Hepatocyte (in vitro differentiated cells): ENCODE measurements at regions not wholly inside any gene's neighbourhood (a gene's known extent, or its start where the extent isn't known, plus 50 kb on each side); places are given as distances from the start of the nearest gene placed in this dataset.

Experiments
- DNase-seq: peaks from one replicate; pipeline ENCODE4 v3.0.0-alpha.2; 2016; ENCODE audit warnings: low spot score
- H2AFZ ChIP-seq: fragments of 200-600 bp; sonication (generic); 2 replicates; pipeline ENCODE4 v1.6.0; 2016; ENCODE audit warnings: antibody characterized with exemption, mild to moderate bottlenecking
- H3K27ac ChIP-seq: fragments of 200-600 bp; sonication (generic); 2 replicates; pipeline ENCODE4 v1.5.1; 2016; ENCODE audit warnings: mild to moderate bottlenecking
- H3K27me3 ChIP-seq: fragments of 200-600 bp; sonication (generic); 2 replicates; pipeline ENCODE4 v1.6.1; 2016
- H3K36me3 ChIP-seq: fragments of 200-600 bp; sonication (generic); replicated peaks from 2 replicates; pipeline ENCODE4 v1.5.1; 2016; ENCODE audit warnings: low read depth; ENCODE audit not compliant: insufficient read depth
- H3K4me1 ChIP-seq: fragments of 200-600 bp; sonication (generic); 2 replicates; pipeline ENCODE4 v1.5.1; 2016; ENCODE audit warnings: mild to moderate bottlenecking, moderate library complexity; ENCODE audit not compliant: insufficient read depth
- H3K4me2 ChIP-seq: fragments of 200-600 bp; sonication (generic); 2 replicates; pipeline ENCODE4 v1.6.0; 2016
- H3K4me3 ChIP-seq: fragments of 200-600 bp; sonication (generic); 2 replicates; pipeline ENCODE4 v1.5.1; 2016; ENCODE audit warnings: mild to moderate bottlenecking
- H3K79me2 ChIP-seq: fragments of 200-600 bp; sonication (generic); 2 replicates; pipeline ENCODE4 v1.6.0; 2017; ENCODE audit warnings: mild to moderate bottlenecking
- H3K9me2 ChIP-seq: fragments of 200-600 bp; sonication (generic); replicated peaks from 2 replicates; pipeline ENCODE4 v1.6.0; 2017; ENCODE audit warnings: mild to moderate bottlenecking; ENCODE audit not compliant: insufficient read depth
- H3K9me3 ChIP-seq: fragments of 200-600 bp; sonication (generic); 2 replicates; pipeline ENCODE4 v1.5.1; 2016; ENCODE audit warnings: low read depth, mild to moderate bottlenecking
- H4K20me1 ChIP-seq: fragments of 200-600 bp; sonication (generic); 2 replicates; pipeline ENCODE4 v1.6.0; 2016; ENCODE audit warnings: mild to moderate bottlenecking; ENCODE audit not compliant: insufficient read depth, poor library complexity, severe bottlenecking
- CTCF ChIP-seq: fragments of 200-600 bp; sonication (generic); IDR thresholded peaks from 2 replicates; pipeline ENCODE4 v1.5.1; 2016; ENCODE audit warnings: antibody characterized with exemption, mild to moderate bottlenecking; ENCODE audit not compliant: poor library complexity
- EZH2 ChIP-seq: fragments of 200-600 bp; sonication (generic); IDR thresholded peaks from 2 replicates; pipeline ENCODE4 v1.6.1; 2016; ENCODE audit warnings: antibody characterized with exemption, mild to moderate bottlenecking, borderline replicate concordance
- EZH2phosphoT487 ChIP-seq: fragments of 200-600 bp; sonication (generic); IDR thresholded peaks from one replicate; pipeline ENCODE4 v1.6.1; 2018; ENCODE audit warnings: antibody characterized with exemption, mild to moderate bottlenecking, low read depth, moderate library complexity; ENCODE audit not compliant: unreplicated experiment, severe bottlenecking
- WGBS: methylation state at CpG from one replicate; pipeline ENCODE4 v1.1.6; 2016; ENCODE audit warnings: low lambda C conversion rate; ENCODE audit errors: missing lambda C conversion rate; 5-methylcytosine and 5-hydroxymethylcytosine counted together

DNA sequence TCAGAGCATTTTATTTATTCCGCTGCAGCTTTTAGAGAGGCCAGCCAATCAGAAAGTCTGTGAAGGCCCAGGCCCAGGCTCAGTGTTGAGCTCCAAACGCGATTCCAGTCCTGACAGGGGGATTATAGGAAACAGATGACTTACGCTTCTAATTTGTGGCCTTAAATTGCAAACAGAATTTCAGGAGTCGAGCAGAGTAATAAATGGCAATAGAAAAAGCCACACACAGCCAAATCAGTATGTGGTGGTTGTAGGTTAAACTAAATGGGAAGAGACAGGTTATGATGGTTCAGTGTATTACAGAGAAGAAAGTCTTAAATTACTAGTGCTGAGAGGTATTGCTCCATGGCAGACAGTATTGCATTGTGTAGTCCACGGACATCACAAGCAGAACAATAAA, 131.0 kb upstream of the ZEB2 start:
- no peak overlapping the region for H3K27ac ChIP-seq
- TF ChIP-seq EZH2phosphoT487 (no peak), EZH2 (no peak), CTCF (no peak)
- no peaks in the 10 kb centered on the region for H3K27me3 ChIP-seq
- peak overlapping the region; percentile 23 for H3K4me2 ChIP-seq
- H4K20me1 ChIP-seq = no peaks in the 10 kb centered on the region
- DNase-seq = no peak
- no peak overlapping the region for H2AFZ ChIP-seq
- H3K9me3 ChIP-seq = no peaks in the 10 kb centered on the region
- no peaks in the 10 kb centered on the region for H3K4me1 ChIP-seq
- no peaks in the 10 kb centered on the region for H3K9me2 ChIP-seq
- H3K4me3 ChIP-seq = no peak overlapping the region
- WGBS = 40% methylated on average over 6 of the region's 6 CpGs
- no peaks in the 10 kb centered on the region for H3K36me3 ChIP-seq
- H3K79me2 ChIP-seq = no peaks in the 10 kb centered on the region

DNA sequence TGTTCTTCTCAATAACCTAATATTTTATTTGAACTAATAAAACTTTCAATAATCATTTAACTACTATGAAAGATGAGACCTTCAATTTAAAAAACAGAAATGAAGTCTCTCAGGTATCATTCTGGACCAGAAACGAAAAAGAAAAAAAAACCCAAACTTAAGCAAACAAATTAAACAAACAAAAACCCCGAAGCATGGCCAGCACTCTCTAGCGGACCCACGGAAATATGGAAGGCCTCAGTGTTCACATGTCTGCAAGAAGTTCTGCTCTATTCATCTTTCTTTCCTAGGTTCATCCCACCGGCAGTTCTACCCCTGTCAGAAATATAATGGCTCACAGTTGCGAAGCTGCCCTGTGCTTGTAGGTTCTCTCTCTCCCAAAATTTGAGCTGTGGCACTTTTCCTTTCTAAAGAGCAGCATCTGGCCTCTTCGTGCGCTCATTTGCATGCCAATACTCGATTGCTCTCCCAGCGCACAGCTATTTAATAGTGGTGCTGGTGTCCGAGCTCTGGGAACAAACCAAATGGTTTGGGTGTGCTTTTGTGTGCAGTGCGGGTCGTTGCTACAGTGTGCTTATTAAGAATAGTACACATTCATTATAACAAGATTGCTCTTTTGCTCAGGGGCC, 129.0 kb upstream of the ZEB2 start:
- no peaks in the 10 kb centered on the region for H3K36me3 ChIP-seq
- 83% methylated on average over 13 of the region's 13 CpGs for WGBS
- H3K79me2 ChIP-seq = no peaks in the 10 kb centered on the region
- H3K9me3 ChIP-seq = no peaks in the 10 kb centered on the region
- TF ChIP-seq EZH2phosphoT487 = no peak
- TF ChIP-seq CTCF = no peak
- TF ChIP-seq EZH2 = no peak
- H3K9me2 ChIP-seq = no peaks in the 10 kb centered on the region
- H3K27ac ChIP-seq = no peak overlapping the region
- H3K4me3 ChIP-seq = no peak overlapping the region
- H4K20me1 ChIP-seq = no peaks in the 10 kb centered on the region
- H2AFZ ChIP-seq = no peak overlapping the region
- H3K4me1 ChIP-seq = no peaks in the 10 kb centered on the region
- DNase-seq = no peak
- H3K4me2 ChIP-seq = no peak overlapping the region
- no peaks in the 10 kb centered on the region for H3K27me3 ChIP-seq

DNA sequence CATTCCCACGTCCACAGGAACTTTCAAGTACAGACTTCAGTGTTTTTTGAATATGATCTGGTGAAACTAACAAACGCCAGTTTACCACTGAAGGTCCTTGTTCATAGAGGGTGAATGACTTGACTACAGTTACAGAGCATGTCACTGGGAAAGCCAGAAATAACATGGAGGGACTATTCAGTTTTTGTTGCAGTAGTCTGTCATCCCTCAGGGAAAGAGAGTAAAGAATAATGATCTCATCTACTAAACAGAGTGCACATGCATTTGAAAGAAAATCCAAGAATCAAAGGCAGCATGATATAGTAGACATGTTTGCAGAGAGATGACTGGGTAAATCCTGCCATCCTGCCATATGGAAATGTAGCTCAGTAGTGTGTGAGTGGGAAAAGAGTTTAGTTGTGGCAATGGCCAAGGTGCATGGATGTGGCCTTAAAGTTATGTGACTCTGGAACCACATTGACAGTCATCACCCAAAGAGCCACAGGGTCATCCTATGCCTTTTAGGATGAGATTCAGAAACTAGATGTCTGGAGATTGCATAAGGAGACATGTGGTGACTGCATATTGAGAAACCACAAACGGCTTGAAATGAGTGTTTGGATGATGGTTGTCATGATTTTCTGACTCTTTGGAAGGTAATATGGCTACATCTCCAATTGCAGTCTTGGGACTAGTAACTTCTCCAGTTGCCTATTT, 125.3 kb upstream of the ZEB2 start:
- no peak overlapping the region for H3K4me2 ChIP-seq
- no peaks in the 10 kb centered on the region for H3K27me3 ChIP-seq

More for the DNA sequence above, 125.3 kb upstream of the ZEB2 start:
- Histone ChIP-seq H3K36me3 (no peaks in the 10 kb centered on the region), H4K20me1 (no peaks in the 10 kb centered on the region), H2AFZ (no peak overlapping the region), H3K27ac (no peak overlapping the region), H3K4me3 (no peak overlapping the region), H3K9me2 (no peaks in the 10 kb centered on the region), H3K79me2 (no peaks in the 10 kb centered on the region), H3K4me1 (no peaks in the 10 kb centered on the region), H3K9me3 (no peaks in the 10 kb centered on the region)
- DNase-seq = no peak
- WGBS = 68% methylated on average over 3 of the region's 3 CpGs
- TF ChIP-seq EZH2 (no peak), CTCF (no peak), EZH2phosphoT487 (no peak)
